ENCODE measurements at regions not wholly inside any gene's neighbourhood (a gene's known extent, or its start where the extent isn't known, plus 50 kb on each side); places are given as distances from the start of the nearest gene placed in this dataset.

- TF ChIP-seq, protein P1, sequence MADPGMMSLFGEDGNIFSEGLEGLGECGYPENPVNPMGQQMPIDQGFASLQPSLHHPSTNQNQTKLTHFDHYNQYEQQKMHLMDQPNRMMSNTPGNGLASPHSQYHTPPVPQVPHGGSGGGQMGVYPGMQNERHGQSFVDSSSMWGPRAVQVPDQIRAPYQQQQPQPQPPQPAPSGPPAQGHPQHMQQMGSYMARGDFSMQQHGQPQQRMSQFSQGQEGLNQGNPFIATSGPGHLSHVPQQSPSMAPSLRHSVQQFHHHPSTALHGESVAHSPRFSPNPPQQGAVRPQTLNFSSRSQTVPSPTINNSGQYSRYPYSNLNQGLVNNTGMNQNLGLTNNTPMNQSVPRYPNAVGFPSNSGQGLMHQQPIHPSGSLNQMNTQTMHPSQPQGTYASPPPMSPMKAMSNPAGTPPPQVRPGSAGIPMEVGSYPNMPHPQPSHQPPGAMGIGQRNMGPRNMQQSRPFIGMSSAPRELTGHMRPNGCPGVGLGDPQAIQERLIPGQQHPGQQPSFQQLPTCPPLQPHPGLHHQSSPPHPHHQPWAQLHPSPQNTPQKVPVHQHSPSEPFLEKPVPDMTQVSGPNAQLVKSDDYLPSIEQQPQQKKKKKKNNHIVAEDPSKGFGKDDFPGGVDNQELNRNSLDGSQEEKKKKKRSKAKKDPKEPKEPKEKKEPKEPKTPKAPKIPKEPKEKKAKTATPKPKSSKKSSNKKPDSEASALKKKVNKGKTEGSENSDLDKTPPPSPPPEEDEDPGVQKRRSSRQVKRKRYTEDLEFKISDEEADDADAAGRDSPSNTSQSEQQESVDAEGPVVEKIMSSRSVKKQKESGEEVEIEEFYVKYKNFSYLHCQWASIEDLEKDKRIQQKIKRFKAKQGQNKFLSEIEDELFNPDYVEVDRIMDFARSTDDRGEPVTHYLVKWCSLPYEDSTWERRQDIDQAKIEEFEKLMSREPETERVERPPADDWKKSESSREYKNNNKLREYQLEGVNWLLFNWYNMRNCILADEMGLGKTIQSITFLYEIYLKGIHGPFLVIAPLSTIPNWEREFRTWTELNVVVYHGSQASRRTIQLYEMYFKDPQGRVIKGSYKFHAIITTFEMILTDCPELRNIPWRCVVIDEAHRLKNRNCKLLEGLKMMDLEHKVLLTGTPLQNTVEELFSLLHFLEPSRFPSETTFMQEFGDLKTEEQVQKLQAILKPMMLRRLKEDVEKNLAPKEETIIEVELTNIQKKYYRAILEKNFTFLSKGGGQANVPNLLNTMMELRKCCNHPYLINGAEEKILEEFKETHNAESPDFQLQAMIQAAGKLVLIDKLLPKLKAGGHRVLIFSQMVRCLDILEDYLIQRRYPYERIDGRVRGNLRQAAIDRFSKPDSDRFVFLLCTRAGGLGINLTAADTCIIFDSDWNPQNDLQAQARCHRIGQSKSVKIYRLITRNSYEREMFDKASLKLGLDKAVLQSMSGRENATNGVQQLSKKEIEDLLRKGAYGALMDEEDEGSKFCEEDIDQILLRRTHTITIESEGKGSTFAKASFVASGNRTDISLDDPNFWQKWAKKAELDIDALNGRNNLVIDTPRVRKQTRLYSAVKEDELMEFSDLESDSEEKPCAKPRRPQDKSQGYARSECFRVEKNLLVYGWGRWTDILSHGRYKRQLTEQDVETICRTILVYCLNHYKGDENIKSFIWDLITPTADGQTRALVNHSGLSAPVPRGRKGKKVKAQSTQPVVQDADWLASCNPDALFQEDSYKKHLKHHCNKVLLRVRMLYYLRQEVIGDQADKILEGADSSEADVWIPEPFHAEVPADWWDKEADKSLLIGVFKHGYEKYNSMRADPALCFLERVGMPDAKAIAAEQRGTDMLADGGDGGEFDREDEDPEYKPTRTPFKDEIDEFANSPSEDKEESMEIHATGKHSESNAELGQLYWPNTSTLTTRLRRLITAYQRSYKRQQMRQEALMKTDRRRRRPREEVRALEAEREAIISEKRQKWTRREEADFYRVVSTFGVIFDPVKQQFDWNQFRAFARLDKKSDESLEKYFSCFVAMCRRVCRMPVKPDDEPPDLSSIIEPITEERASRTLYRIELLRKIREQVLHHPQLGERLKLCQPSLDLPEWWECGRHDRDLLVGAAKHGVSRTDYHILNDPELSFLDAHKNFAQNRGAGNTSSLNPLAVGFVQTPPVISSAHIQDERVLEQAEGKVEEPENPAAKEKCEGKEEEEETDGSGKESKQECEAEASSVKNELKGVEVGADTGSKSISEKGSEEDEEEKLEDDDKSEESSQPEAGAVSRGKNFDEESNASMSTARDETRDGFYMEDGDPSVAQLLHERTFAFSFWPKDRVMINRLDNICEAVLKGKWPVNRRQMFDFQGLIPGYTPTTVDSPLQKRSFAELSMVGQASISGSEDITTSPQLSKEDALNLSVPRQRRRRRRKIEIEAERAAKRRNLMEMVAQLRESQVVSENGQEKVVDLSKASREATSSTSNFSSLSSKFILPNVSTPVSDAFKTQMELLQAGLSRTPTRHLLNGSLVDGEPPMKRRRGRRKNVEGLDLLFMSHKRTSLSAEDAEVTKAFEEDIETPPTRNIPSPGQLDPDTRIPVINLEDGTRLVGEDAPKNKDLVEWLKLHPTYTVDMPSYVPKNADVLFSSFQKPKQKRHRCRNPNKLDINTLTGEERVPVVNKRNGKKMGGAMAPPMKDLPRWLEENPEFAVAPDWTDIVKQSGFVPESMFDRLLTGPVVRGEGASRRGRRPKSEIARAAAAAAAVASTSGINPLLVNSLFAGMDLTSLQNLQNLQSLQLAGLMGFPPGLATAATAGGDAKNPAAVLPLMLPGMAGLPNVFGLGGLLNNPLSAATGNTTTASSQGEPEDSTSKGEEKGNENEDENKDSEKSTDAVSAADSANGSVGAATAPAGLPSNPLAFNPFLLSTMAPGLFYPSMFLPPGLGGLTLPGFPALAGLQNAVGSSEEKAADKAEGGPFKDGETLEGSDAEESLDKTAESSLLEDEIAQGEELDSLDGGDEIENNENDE (IDR thresholded peaks at IDR 0.05; ENCODE audit: insufficient replicate concordance, low read length) = no peak
Measured at GRCh38 chr12:130087222-130087621, 75.0 kb upstream of the FZD10 start (continued).

Data from H1 (cell line).